Gastrocnemius medialis (tissue), 4 donors: ENCODE measurements at regions not wholly inside any gene's neighbourhood (a gene's known extent, or its start where the extent isn't known, plus 50 kb on each side); places are given as distances from the start of the nearest gene placed in this dataset.

Experiments
- ATAC-seq, 2 donors: fragments of 150-250 bp; one replicate each; pipeline ENCODE4 v1.9.1; 2016
- DNase-seq, 2 donors: peaks; one replicate each; pipeline ENCODE4 v3.0.0-alpha.2; 2019
- H3K27ac ChIP-seq, 4 donors: fragments of 200-600 bp; sonication (generic); 1 replicate in 1 of 4; 2 replicates in 3 of 4; pipeline ENCODE4 v1.5.1; 2016 to 2018; ENCODE audit warnings: mild to moderate bottlenecking in 2 of 4, moderate library complexity in 1 of 4
- H3K27me3 ChIP-seq, 3 donors: fragments of 200-600 bp; sonication (generic) in 2 of 3; 1 replicate in 1 of 3; 2 replicates in 2 of 3; pipeline versions ENCODE4 v1.5.1 to v1.6.0; 2016 to 2019; ENCODE audit warnings: mild to moderate bottlenecking in 1 of 3, moderate library complexity in 1 of 3
- H3K36me3 ChIP-seq, 2 donors: fragments of 200-600 bp; sonication (generic) in 1 of 2; one replicate each; pipeline ENCODE4 v1.5.1; 2017 to 2018
- H3K4me1 ChIP-seq, 2 donors: fragments of 200-600 bp; sonication (generic) in 1 of 2; one replicate each; pipeline ENCODE4 v1.5.1; 2016 to 2017; ENCODE audit warnings: mild to moderate bottlenecking in 2 of 2
- H3K4me3 ChIP-seq, 4 donors: fragments of 200-600 bp; sonication (generic) in 3 of 4; 1 replicate in 1 of 4; 2 replicates in 3 of 4; pipeline ENCODE4 v1.5.1; 2016 to 2019; ENCODE audit warnings: mild to moderate bottlenecking in 2 of 4
- H3K9me3 ChIP-seq, 3 donors: fragments of 200-600 bp; sonication (generic) in 2 of 3; 1 replicate in 1 of 3; 2 replicates in 2 of 3; pipeline ENCODE4 v1.5.1; 2016 to 2019
- CTCF ChIP-seq, 5 experiments: fragments of 450-650 bp in 3 of 5; fragments of 200-600 bp in 2 of 5; sonication (generic) in 2 of 5; IDR thresholded peaks in 4 of 5; conservative IDR thresholded peaks in 1 of 5; 1 replicate in 4 of 5; 2 replicates in 1 of 5; pipeline ENCODE4 v1.5.1; 2016 to 2019; ENCODE audit warnings: antibody characterized with exemption in 5 of 5, mild to moderate bottlenecking in 3 of 5, moderate library complexity in 3 of 5
- POLR2A ChIP-seq, 2 donors: fragments of 450-650 bp; IDR thresholded peaks; one replicate each; pipeline ENCODE4 v1.6.1; 2017; ENCODE audit warnings: antibody characterized with exemption in 2 of 2, mild to moderate bottlenecking in 2 of 2, moderate library complexity in 2 of 2
- in situ Hi-C, 4 donors: fragments of 200-750 bp; cut with MboI; loops; one replicate each; pipeline versions ENCODE4 v1.15.0 to v1.8.0; 2017; ENCODE audit warnings: low sequenced_read_pairs in 4 of 4
- intact Hi-C: fragments of 100-400 bp; cut with DNase I; formaldehyde crosslinking; loops from one replicate; pipeline ENCODE4 v1.15.1; 2023; ENCODE audit warnings: low total_unique reads

GRCh38 chr22:48960980-48961660 lies 866.6 kb downstream of the BRD1 start:
- DNase-seq (no peak), ATAC-seq (no peak)
- in situ Hi-C loops: no loop called here
- H3K4me3 ChIP-seq: no peak overlapping the region
- H3K36me3 ChIP-seq: no peaks in the 10 kb centered on the region
- TF ChIP-seq CTCF (IDR thresholded peaks at IDR 0.05 in 4 of 5, conservative IDR thresholded peaks at IDR 0.05 in 1 of 5): no peak
- TF ChIP-seq POLR2A (IDR thresholded peaks at IDR 0.05): no peak
- H3K27ac ChIP-seq: no peak overlapping the region
- H3K4me1 ChIP-seq: no peaks in the 10 kb centered on the region
- peaks cover 0 to 10% (median 3%) of the 10 kb centered on the region in 3 donors for H3K27me3 ChIP-seq
- H3K9me3 ChIP-seq: no peaks in the 10 kb centered on the region
- intact Hi-C loops: no loop called here

- Histone ChIP-seq H3K4me3 (no peak overlapping the region), H3K27me3 (peaks cover 0 to 10% (median 3%) of the 10 kb centered on the region in 3 donors), H3K9me3 (no peaks in the 10 kb centered on the region), H3K27ac (no peak overlapping the region), H3K36me3 (no peaks in the 10 kb centered on the region), H3K4me1 (no peaks in the 10 kb centered on the region)
- intact Hi-C loops: no loop called here
- ATAC-seq (no peak), DNase-seq (no peak)
- in situ Hi-C loops: no loop called here
- no peak for TF ChIP-seq CTCF (IDR thresholded peaks at IDR 0.05 in 4 of 5, conservative IDR thresholded peaks at IDR 0.05 in 1 of 5)
Measured at GRCh38 chr22:48960576-48960975, 867.1 kb downstream of the BRD1 start.

- Histone ChIP-seq H3K36me3 (no peaks in the 10 kb centered on the region), H3K27me3 (peaks cover 0 to 10% (median 3%) of the 10 kb centered on the region in 3 donors), H3K4me1 (no peaks in the 10 kb centered on the region), H3K4me3 (no peak overlapping the region), H3K9me3 (no peaks in the 10 kb centered on the region), H3K27ac (no peak overlapping the region)
- DNase-seq (no peak), ATAC-seq (no peak)
- intact Hi-C loops: no loop called here
- no peak for TF ChIP-seq CTCF (IDR thresholded peaks at IDR 0.05 in 4 of 5, conservative IDR thresholded peaks at IDR 0.05 in 1 of 5)
- TF ChIP-seq POLR2A (IDR thresholded peaks at IDR 0.05): no peak
- in situ Hi-C loops: no loop called here
Measured at GRCh38 chr22:48959496-48959895, 868.2 kb downstream of the BRD1 start.

GRCh38 chr22:48957987-48958321 lies 869.7 kb downstream of the BRD1 start:
- peaks cover 0 to 10% (median 3%) of the 10 kb centered on the region in 3 donors for H3K27me3 ChIP-seq
- H3K9me3 ChIP-seq: no peaks in the 10 kb centered on the region
- intact Hi-C loops (no loop called here), in situ Hi-C loops (no loop called here)
- TF ChIP-seq POLR2A (IDR thresholded peaks at IDR 0.05) (no peak), CTCF (IDR thresholded peaks at IDR 0.05 in 4 of 5, conservative IDR thresholded peaks at IDR 0.05 in 1 of 5) (no peak)
- no peaks in the 10 kb centered on the region for H3K4me1 ChIP-seq
- no peak overlapping the region for H3K4me3 ChIP-seq
- DNase-seq (no peak), ATAC-seq (no peak)
- H3K36me3 ChIP-seq: no peaks in the 10 kb centered on the region
- H3K27ac ChIP-seq: no peak overlapping the region
